ENCODE measurements at regions not wholly inside any gene's neighbourhood (a gene's known extent, or its start where the extent isn't known, plus 50 kb on each side); places are given as distances from the start of the nearest gene placed in this dataset.

- Mint-ChIP-seq H3K9me3 (no peaks in the 10 kb centered on the region), H3K4me1 (ENCODE audit: low read depth) (no peaks in the 10 kb centered on the region), H3K27ac (no peak overlapping the region), H3K4me3 (no peak overlapping the region), H3K36me3 (ENCODE audit: low read depth) (no peaks in the 10 kb centered on the region), H3K27me3 (no peaks in the 10 kb centered on the region)
- ChIA-PET CTCF (interaction anchor here (1.1 to 1.9 kb wide), 2 partner anchors 34 to 253 kb away, joined by 3 to 6 read pairs; no protein-coding TSS in a partner anchor), POLR2A (no interaction called here)
- DNase-seq: no peak
- no peak for ATAC-seq
- TF ChIP-seq CTCF (IDR thresholded peaks at IDR 0.05): no peak
- intact Hi-C loops (cut with micrococcal nuclease): no loop called here
These were observed 191.1 kb upstream of the GPR12 start for GRCh38 chr13:26951581-26952177.

GRCh38 chr13:26950968-26951367, 190.4 kb upstream of the GPR12 start:
- TF ChIP-seq CTCF (IDR thresholded peaks at IDR 0.05): no peak
- Mint-ChIP-seq H3K4me1 (ENCODE audit: low read depth) (no peaks in the 10 kb centered on the region), H3K27me3 (no peaks in the 10 kb centered on the region), H3K27ac (no peak overlapping the region), H3K9me3 (no peaks in the 10 kb centered on the region), H3K4me3 (no peak overlapping the region), H3K36me3 (ENCODE audit: low read depth) (no peaks in the 10 kb centered on the region)
- CTCF ChIA-PET: interaction anchor here (1.1 to 2.0 kb wide), 4 partner anchors 20 to 411 kb away, joined by 3 to 6 read pairs (median 6); no protein-coding TSS in a partner anchor
- no peak for DNase-seq
- intact Hi-C loops (cut with micrococcal nuclease): no loop called here
- POLR2A ChIA-PET: no interaction called here
- ATAC-seq: no peak

GRCh38 chr13:26950546-26950945, 190.0 kb upstream of the GPR12 start:
- intact Hi-C loops (cut with micrococcal nuclease): no loop called here
- Mint-ChIP-seq H3K27ac (no peak overlapping the region), H3K9me3 (no peaks in the 10 kb centered on the region), H3K36me3 (ENCODE audit: low read depth) (no peaks in the 10 kb centered on the region), H3K27me3 (no peaks in the 10 kb centered on the region), H3K4me3 (no peak overlapping the region), H3K4me1 (ENCODE audit: low read depth) (no peaks in the 10 kb centered on the region)
- ChIA-PET CTCF (interaction anchor here (1.6 to 2.0 kb wide), 3 partner anchors 20 to 411 kb away, joined by 5 to 6 read pairs (median 6); no protein-coding TSS in a partner anchor), POLR2A (no interaction called here)
- DNase-seq (no peak), ATAC-seq (no peak)
- TF ChIP-seq CTCF (IDR thresholded peaks at IDR 0.05): no peak

GRCh38 chr13:26949701-26950502, 189.3 kb upstream of the GPR12 start:
- ChIA-PET POLR2A (no interaction called here), CTCF (interaction anchor here (1.6 to 2.0 kb wide), 3 partner anchors 19 to 412 kb away, joined by 5 to 6 read pairs (median 6); no protein-coding TSS in a partner anchor)
- no peaks in the 10 kb centered on the region for H3K27me3 Mint-ChIP-seq
- no peak overlapping the region for H3K4me3 Mint-ChIP-seq
- no peak for TF ChIP-seq CTCF (IDR thresholded peaks at IDR 0.05)
- intact Hi-C loops (cut with micrococcal nuclease): no loop called here
- H3K9me3 Mint-ChIP-seq: no peaks in the 10 kb centered on the region
- ATAC-seq: no peak
- no peak for DNase-seq
- H3K36me3 Mint-ChIP-seq (ENCODE audit: low read depth): no peaks in the 10 kb centered on the region
- H3K4me1 Mint-ChIP-seq (ENCODE audit: low read depth): no peaks in the 10 kb centered on the region
- H3K27ac Mint-ChIP-seq: no peak overlapping the region

- ATAC-seq (no peak), DNase-seq (no peak)
- ChIA-PET POLR2A (no interaction called here), CTCF (no interaction called here)
- H3K36me3 Mint-ChIP-seq (ENCODE audit: low read depth): no peaks in the 10 kb centered on the region
- no peak overlapping the region for H3K27ac Mint-ChIP-seq
- no peaks in the 10 kb centered on the region for H3K9me3 Mint-ChIP-seq
- TF ChIP-seq CTCF (IDR thresholded peaks at IDR 0.05): no peak
- no peaks in the 10 kb centered on the region for H3K4me1 Mint-ChIP-seq (ENCODE audit: low read depth)
- H3K27me3 Mint-ChIP-seq: no peaks in the 10 kb centered on the region
- H3K4me3 Mint-ChIP-seq: no peak overlapping the region
- intact Hi-C loops (cut with micrococcal nuclease): no loop called here
These were observed 187.8 kb upstream of the GPR12 start for GRCh38 chr13:26948353-26948752.

Measured in activated CD8-positive, alpha-beta T cell treated with anti-CD3 and anti-CD28 coated beads for 36 hours (primary cell).